Loucy (cell line): ENCODE measurements at regions not wholly inside any gene's neighbourhood (a gene's known extent, or its start where the extent isn't known, plus 50 kb on each side); places are given as distances from the start of the nearest gene placed in this dataset.

Experiments
- H2AFZ ChIP-seq: fragments of 200-600 bp; sonication (generic); 2 replicates; pipeline ENCODE4 v1.6.0; 2016; ENCODE audit warnings: antibody characterized with exemption, mild to moderate bottlenecking, low read length, moderate library complexity
- H3F3A ChIP-seq: fragments of 200-600 bp; 2 replicates; pipeline ENCODE4 v1.6.0; 2016; ENCODE audit warnings: antibody characterized with exemption, low read depth, mild to moderate bottlenecking
- H3K27me3 ChIP-seq: fragments of 200-600 bp; sonication (generic); 2 replicates; pipeline ENCODE4 v1.6.1; 2014; ENCODE audit warnings: low read length, mild to moderate bottlenecking; ENCODE audit not compliant: insufficient read depth, poor library complexity, severe bottlenecking
- H3K36me3 ChIP-seq: fragments of 200-600 bp; sonication (generic); 2 replicates; pipeline ENCODE4 v1.6.1; 2016; ENCODE audit warnings: low read length; ENCODE audit not compliant: insufficient read depth
- H3K4me1 ChIP-seq: fragments of 200-600 bp; sonication (generic); 2 replicates; pipeline ENCODE4 v1.5.1; 2014; ENCODE audit warnings: low read length, mild to moderate bottlenecking; ENCODE audit not compliant: insufficient read depth, poor library complexity, severe bottlenecking
- H3K4me2 ChIP-seq: fragments of 200-600 bp; sonication (generic); 2 replicates; pipeline ENCODE4 v1.6.0; 2014; ENCODE audit warnings: antibody characterized with exemption, low read length, low read depth, mild to moderate bottlenecking; ENCODE audit not compliant: poor library complexity, severe bottlenecking
- H3K4me3 ChIP-seq: fragments of 200-600 bp; sonication (generic); 2 replicates; pipeline ENCODE4 v1.5.1; 2014; ENCODE audit warnings: low read length, mild to moderate bottlenecking, mixed read lengths; ENCODE audit not compliant: poor library complexity, severe bottlenecking
- H3K79me2 ChIP-seq: fragments of 200-600 bp; sonication (generic); 2 replicates; pipeline ENCODE4 v1.6.1; 2014; ENCODE audit warnings: low read length; ENCODE audit not compliant: insufficient read depth
- H3K9ac ChIP-seq: fragments of 200-600 bp; sonication (generic); 2 replicates; pipeline ENCODE4 v1.6.0; 2014; ENCODE audit warnings: mild to moderate bottlenecking, low read depth, low read length, moderate library complexity; ENCODE audit not compliant: poor library complexity, severe bottlenecking
- H3K9me2 ChIP-seq: fragments of 200-600 bp; sonication (generic); replicated peaks from 2 replicates; pipeline ENCODE4 v1.6.1; 2016; ENCODE audit warnings: low read depth, low read length, mixed read lengths
- H3K9me3 ChIP-seq: fragments of 200-600 bp; sonication (generic); 2 replicates; pipeline ENCODE4 v1.6.1; 2014; ENCODE audit warnings: mild to moderate bottlenecking, antibody characterized with exemption, low read length, low read depth; ENCODE audit not compliant: insufficient read depth
- H4K20me1 ChIP-seq: fragments of 200-600 bp; sonication (generic); 2 replicates; pipeline ENCODE4 v1.6.0; 2014; ENCODE audit warnings: antibody characterized with exemption, low read length, mild to moderate bottlenecking; ENCODE audit not compliant: insufficient read depth, poor library complexity, severe bottlenecking
- CTCF ChIP-seq: fragments of 200-600 bp; sonication (generic); conservative IDR thresholded peaks from 2 replicates; pipeline ENCODE4 v1.5.1; 2014; ENCODE audit warnings: mild to moderate bottlenecking, antibody characterized with exemption, low read length
- EZH2phosphoT487 ChIP-seq: fragments of 200-600 bp; IDR thresholded peaks from 2 replicates; pipeline ENCODE4 v1.6.1; 2018; ENCODE audit warnings: antibody characterized with exemption, mild to moderate bottlenecking, moderate library complexity, borderline replicate concordance

DNA sequence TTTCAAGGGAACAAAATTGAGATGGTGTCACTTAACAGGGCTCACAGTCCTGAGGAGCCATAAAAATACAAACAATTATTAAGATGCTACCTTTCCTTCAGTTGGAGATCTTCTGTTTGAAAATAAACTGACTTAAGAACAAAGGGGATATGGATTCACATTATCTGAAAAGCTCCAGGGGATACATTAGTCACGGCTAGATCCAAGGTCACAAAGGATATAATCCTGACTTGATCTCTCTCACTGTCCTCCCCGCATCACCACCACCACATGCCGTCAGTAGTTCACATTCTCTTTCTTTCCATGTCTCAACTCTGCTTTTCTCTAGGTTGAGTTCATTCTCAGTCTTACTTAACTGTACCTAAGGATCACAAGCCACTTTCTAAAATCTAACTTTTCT is 530.4 kb upstream of the MARCKS start:
- no peak for TF ChIP-seq EZH2phosphoT487
- no peak for TF ChIP-seq CTCF
- H4K20me1 ChIP-seq = no peaks in the 10 kb centered on the region
- no peaks in the 10 kb centered on the region for H3K36me3 ChIP-seq
- H3K4me1 ChIP-seq = no peaks in the 10 kb centered on the region
- no peak overlapping the region for H3K4me3 ChIP-seq
- no peak overlapping the region for H3K9ac ChIP-seq
- H2AFZ ChIP-seq = no peak overlapping the region
- H3K9me3 ChIP-seq = no peaks in the 10 kb centered on the region
- H3K79me2 ChIP-seq = no peaks in the 10 kb centered on the region
- H3K4me2 ChIP-seq = no peak overlapping the region
- H3F3A ChIP-seq = no peaks in the 10 kb centered on the region
- H3K9me2 ChIP-seq = no peaks in the 10 kb centered on the region
- no peaks in the 10 kb centered on the region for H3K27me3 ChIP-seq

GRCh38 chr6:113328886-113329381 is 528.2 kb upstream of the MARCKS start:
- TF ChIP-seq EZH2phosphoT487 = no peak
- no peak for TF ChIP-seq CTCF
- Histone ChIP-seq H3F3A (no peaks in the 10 kb centered on the region), H3K36me3 (no peaks in the 10 kb centered on the region), H3K9me3 (no peaks in the 10 kb centered on the region), H3K27me3 (no peaks in the 10 kb centered on the region), H3K4me3 (no peak overlapping the region), H2AFZ (no peak overlapping the region), H3K79me2 (no peaks in the 10 kb centered on the region), H3K9ac (no peak overlapping the region), H3K4me2 (no peak overlapping the region), H3K4me1 (no peaks in the 10 kb centered on the region), H3K9me2 (no peaks in the 10 kb centered on the region), H4K20me1 (no peaks in the 10 kb centered on the region)

DNA sequence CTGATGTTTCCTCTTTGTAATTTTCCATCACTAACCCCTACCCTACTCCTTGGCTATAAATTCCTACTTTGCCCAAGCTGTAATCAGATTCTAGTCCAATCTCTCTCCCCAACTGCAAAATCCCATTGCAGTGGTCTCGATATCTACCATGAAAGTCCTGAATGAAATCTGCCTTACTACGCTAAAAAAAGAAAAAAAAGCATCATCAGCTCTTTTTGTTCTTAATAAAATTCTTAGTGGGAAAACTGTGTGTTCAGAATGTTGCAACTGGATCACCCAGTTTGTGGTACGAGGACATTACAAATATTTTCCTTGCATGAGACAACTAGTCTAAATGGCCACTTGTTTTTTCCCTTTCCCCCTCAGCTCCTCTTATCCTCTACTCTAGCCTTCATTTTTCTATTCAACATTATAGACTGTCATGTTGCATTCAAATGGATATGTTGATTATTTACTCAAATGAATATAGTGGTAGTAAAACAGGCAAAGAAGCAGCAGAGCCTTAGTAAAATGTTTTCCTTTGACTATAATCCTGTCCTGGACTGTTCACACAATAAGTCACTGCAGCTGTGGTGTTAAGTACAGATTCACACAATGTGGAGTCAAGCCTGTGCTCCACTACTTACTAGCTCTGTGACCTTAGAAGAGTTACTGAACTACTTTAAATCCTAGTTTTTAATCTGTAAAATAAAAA is 527.1 kb upstream of the MARCKS start:
- H4K20me1 ChIP-seq = no peaks in the 10 kb centered on the region
- no peaks in the 10 kb centered on the region for H3K9me3 ChIP-seq
- H3K4me3 ChIP-seq = no peak overlapping the region
- no peaks in the 10 kb centered on the region for H3F3A ChIP-seq
- no peaks in the 10 kb centered on the region for H3K79me2 ChIP-seq
- H3K27me3 ChIP-seq = no peaks in the 10 kb centered on the region
- H3K36me3 ChIP-seq = no peaks in the 10 kb centered on the region
- no peaks in the 10 kb centered on the region for H3K4me1 ChIP-seq
- no peak overlapping the region for H3K4me2 ChIP-seq
- no peak overlapping the region for H2AFZ ChIP-seq
- H3K9ac ChIP-seq = no peak overlapping the region
- TF ChIP-seq CTCF (no peak), EZH2phosphoT487 (no peak)
- H3K9me2 ChIP-seq = no peaks in the 10 kb centered on the region
